Urinary bladder (tissue), 3 donors: ENCODE measurements at regions not wholly inside any gene's neighbourhood (a gene's known extent, or its start where the extent isn't known, plus 50 kb on each side); places are given as distances from the start of the nearest gene placed in this dataset.

Experiments used
- DNase-seq: peaks from one replicate; pipeline ENCODE4 v3.0.0-alpha.2; 2015; ENCODE audit errors: extremely low spot score
- H3K27ac ChIP-seq: one replicate; pipeline ENCODE4 v1.5.1; 2013; ENCODE audit warnings: low read depth, mild to moderate bottlenecking, moderate library complexity
- H3K36me3 ChIP-seq: one replicate; pipeline ENCODE4 v1.6.1; 2013; ENCODE audit warnings: mild to moderate bottlenecking, moderate library complexity; ENCODE audit not compliant: insufficient read depth
- H3K4me1 ChIP-seq: one replicate; pipeline ENCODE4 v1.6.1; 2013; ENCODE audit warnings: mild to moderate bottlenecking, moderate library complexity; ENCODE audit not compliant: insufficient read depth
- H3K4me3 ChIP-seq: one replicate; pipeline ENCODE4 v1.5.1; 2013; ENCODE audit warnings: low read depth, low read length
- WGBS: extraction: QIAGEN DNeasy Blood & Tissue Kit; methylation state at CpG from one replicate; pipeline ENCODE4 v1.1.7; 2013; 5-methylcytosine and 5-hydroxymethylcytosine counted together
- donor health status: healthy with polysubstance abuse.
- donor health status: healthy.

DNA sequence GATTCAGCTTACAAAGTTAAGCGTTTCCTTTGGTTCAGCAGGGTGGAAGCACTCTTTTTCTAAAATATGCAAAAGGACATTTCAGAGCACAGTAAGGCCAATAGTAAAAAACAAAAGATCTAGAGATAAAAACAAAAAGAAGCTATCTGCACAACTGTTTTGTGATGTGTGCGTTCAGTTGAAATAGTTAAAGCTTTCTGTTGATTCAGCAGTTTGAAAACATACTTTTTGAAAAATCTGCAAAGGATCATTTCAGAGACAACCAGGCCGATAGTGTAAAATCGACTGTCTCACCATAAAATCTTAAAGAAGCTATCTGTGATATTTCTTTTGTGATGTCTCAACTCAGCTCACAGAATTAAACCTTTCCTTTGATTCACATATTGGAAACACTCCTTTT is 300.0 kb upstream of the ALG10B start:
- no peak overlapping the region for H3K4me3 ChIP-seq
- no peaks in the 10 kb centered on the region for H3K4me1 ChIP-seq
- DNase-seq, result no peak
- 66% methylated on average over 4 of the region's 4 CpGs for WGBS
- no peak overlapping the region for H3K27ac ChIP-seq
- no peaks in the 10 kb centered on the region for H3K36me3 ChIP-seq

DNA sequence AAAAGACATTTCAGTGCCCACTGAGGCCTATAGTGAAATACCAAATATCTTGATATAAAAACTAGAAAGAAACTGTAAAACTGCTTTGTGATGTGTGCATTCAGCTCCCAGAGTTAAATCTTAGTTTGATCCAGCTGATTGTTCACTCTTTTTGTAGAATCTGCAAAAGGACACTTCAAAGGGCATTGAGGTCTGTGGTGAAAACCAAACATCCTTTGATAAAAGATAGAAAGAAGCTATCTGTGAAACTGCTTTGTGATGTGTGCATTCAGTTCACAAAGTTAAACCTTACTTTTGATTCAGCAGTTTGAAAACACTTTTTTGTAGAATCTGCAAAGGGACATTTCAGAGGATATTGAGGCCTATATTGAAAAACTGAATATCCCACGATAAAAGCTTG is 290.7 kb upstream of the ALG10B start:
- 27% methylated on average over 1 of the region's 1 CpG for WGBS
- Histone ChIP-seq H3K36me3 (no peaks in the 10 kb centered on the region), H3K4me3 (no peak overlapping the region), H3K4me1 (no peaks in the 10 kb centered on the region), H3K27ac (no peak overlapping the region)
- DNase-seq, result no peak

DNA sequence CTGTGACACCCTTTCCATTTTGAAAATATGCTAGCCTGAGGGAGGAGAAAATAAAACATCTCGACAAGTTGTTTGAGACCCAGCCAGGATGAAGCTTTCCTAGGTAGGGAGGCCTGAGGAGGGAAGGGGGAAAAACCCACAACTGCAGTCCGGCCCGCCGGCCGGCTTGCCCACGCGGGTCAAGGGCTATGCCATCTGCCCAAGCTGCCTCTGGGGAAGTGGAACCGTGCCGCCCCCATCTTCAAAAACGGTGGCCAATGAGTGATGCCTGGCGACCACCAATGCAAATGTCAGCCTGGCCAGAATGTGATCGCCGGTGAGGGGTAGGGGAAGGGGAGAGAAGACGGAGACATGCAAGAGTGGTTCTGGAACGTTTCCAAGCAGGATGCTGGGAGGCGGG is 263.5 kb upstream of the ALG10B start:
- 50% methylated on average over 16 of the region's 16 CpGs for WGBS
- H3K4me3 ChIP-seq, result no peak overlapping the region
- no peak overlapping the region for H3K27ac ChIP-seq
- no peaks in the 10 kb centered on the region for H3K4me1 ChIP-seq
- DNase-seq, result no peak
- H3K36me3 ChIP-seq, result no peaks in the 10 kb centered on the region

DNA sequence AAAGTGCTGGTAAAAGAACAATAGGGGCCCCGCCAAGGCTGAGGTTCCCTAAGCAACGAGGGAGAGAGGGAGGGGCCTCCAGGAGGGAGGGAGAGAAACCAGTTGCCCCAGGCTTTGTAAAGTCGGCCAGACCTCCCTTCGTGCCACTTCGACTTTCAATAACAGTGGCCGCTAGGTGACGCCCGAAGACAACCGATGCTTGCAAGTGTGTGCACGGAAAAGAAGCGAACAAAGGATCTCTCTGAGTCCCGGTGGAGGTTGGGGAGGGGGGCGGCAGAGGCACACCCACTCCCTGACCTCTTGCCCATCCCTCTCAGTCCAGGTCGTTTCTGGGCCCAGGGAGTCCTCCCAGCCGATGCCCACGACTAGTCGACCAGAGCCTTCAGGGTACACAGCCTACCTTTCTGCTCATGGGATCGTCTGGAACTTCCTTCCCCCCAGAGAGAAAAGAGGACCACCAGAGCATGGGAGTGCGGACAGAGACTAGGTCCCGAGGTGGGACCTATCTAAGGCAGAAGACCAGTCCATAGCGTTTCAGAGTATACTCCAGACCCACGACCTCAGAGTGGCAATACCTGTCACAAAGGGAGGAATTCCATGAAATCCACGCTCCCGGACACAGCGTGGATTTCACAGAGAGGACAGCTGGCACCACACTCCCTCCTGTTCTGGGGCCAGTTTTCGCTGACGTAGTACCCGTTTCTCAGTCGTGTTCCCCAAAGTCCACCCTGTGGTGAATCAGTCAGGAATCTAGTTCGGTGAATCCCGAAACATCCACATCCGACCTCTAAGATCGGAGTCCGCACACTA is 262.7 kb upstream of the ALG10B start:
- Histone ChIP-seq H3K36me3 (no peaks in the 10 kb centered on the region), H3K4me1 (no peaks in the 10 kb centered on the region), H3K4me3 (no peak overlapping the region), H3K27ac (no peak overlapping the region)
- DNase-seq, result no peak
- WGBS, result 58% methylated on average over 34 of the region's 34 CpGs

DNA sequence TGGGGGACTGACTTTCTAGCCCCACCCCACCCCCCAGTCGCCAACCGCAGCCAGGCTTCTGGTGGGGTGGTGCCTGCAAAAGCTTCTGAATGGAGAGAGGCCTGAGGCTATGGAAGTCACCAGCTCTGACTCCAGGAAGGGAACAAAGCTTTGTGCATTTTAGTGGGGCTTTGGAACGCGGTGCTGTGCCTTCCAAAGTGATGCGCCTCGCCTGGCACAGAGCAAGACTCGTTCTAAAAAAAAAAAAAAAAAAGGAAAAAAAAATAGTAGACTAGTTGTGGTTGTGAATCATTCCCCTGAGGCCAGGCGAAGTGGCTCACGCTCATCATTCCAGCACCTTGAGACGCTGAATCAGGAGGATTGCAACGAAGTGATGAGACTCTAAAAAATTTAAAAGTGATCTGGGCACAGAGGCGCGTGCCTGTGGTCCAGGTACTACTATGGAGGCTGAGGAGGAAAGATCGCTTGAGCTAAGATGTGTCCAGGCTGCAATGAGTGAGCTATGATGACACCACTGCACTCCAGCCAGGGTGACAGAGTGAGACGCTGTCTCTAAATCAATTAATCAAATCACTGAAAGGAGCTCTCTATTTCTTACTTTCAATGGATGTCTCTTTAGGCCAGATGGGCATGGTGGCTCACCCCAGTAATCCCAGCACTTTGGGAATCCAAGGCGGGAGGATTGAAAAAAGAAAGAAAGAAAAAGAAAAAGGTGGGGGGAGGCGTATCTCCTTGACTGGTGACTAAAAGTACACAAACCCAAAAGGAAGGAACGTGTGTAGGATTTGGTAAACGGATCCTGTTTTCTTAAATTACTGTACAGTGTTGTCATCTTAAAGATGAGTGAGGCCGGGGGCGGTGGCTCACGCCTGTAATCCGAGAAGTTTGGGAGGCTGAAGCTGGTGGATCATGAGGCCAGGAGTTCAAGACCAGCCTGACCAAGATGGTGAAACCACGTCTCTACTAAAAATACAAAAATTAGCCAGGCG is 259.6 kb upstream of the ALG10B start:
- H3K27ac ChIP-seq, result no peak overlapping the region
- H3K36me3 ChIP-seq, result no peaks in the 10 kb centered on the region
- no peaks in the 10 kb centered on the region for H3K4me1 ChIP-seq
- WGBS, result 75% methylated on average over 25 of the region's 25 CpGs
- no peak overlapping the region for H3K4me3 ChIP-seq
- no peak for DNase-seq

DNA sequence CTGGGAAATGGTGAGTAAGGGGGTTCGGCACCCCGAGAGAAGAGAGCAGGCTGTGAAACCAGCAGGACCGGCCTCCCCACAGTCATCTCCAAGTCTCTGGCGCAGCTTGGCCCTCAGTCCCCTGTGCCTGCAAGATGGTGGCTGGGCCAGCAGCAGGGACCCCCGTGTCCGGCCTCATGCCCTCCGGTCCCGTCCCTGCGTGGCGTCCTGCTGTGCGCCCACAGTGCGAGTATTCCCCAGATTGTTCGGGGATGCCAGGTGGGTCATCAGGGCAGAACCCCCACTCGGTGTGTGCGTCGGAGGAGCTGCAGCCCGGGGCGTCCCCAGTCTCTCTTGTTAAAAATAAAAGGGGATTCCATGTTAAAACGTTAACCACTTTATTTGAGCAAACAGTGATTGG is 216.9 kb upstream of the ALG10B start:
- WGBS, result 92% methylated on average over 19 of the region's 19 CpGs
- Histone ChIP-seq H3K27ac (no peak overlapping the region), H3K36me3 (no peaks in the 10 kb centered on the region)

DNA sequence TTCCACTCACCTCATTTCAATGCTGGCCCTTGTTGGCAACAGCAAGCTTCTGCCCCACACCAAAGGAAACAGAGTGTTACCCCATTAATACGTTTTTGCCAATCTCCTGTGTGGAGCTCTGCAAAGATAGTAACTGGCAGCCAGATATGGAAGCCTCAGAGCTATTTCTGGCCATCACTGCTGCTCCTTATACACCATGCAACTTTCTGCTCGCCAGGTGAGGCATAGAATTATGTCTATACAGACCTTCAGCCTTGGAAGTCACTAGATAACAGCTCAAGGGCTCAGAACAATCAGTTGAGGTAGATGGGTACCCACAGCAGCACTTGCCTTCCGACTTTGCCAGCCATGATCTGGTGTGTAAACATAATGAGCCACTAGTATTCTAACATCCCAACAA is 214.8 kb upstream of the ALG10B start:
- Histone ChIP-seq H3K4me3 (no peak overlapping the region), H3K4me1 (no peaks in the 10 kb centered on the region), H3K27ac (no peak overlapping the region), H3K36me3 (no peaks in the 10 kb centered on the region)
- 19% methylated on average over 3 of the region's 3 CpGs for WGBS
- no peak for DNase-seq

More for the DNA sequence above, 216.9 kb upstream of the ALG10B start:
- no peaks in the 10 kb centered on the region for H3K4me1 ChIP-seq
- DNase-seq, result no peak
- no peak overlapping the region for H3K4me3 ChIP-seq

DNA sequence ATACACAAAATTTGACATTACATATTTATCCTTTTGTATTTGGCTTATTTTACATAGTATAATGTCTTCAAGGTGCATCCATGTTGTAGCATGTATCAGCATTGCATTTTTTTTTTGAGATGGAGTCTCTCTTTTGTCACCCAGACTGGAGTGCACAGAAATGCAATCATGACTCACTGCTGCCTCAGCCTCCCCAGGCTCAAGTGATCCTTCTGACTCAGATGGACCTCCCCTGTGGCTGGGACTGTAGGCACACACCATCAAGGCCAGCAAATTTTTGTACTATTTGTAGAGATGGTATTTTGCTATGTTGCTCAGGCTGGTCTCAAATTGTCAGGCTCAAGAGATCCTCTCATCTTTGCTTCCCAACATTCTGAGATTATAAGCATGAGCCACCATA is 214.4 kb upstream of the ALG10B start:
- no peak for DNase-seq
- Histone ChIP-seq H3K36me3 (no peaks in the 10 kb centered on the region), H3K27ac (no peak overlapping the region), H3K4me1 (no peaks in the 10 kb centered on the region), H3K4me3 (no peak overlapping the region)

DNA sequence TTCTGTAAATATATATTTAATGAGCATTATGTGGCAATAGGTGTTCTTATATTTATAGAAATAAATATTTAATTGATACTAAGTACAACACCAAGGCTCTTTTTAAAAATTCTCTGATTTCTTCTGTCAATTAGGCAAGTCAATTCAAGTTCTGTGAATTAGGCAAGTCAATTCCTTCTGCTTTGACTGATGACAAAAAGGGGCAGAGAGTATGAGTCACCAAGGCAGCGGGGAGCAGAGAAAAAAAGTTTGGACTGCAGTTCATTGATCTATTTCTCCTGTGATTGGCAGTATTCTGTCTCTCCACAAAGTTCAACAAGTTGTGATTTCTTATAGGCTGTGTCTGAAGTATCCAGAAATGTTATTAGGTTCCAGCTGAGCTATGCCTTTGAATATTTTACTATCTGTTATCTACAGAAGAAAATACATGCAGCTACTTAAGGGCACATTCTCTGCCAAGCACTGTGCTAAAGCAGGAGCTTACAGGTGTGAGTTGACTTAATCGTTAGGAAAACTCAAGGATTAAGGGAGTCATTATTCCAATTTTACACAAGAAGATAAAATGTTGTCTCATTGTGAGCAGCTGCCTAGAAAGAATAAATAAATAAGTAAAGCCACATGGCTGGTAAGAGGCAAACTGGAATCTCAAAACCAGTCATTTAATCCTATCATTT is 206.4 kb upstream of the ALG10B start:
- no peak overlapping the region for H3K27ac ChIP-seq
- DNase-seq, result no peak
- 69% methylated on average over 2 of the region's 2 CpGs for WGBS
- H3K4me3 ChIP-seq, result no peak overlapping the region
- H3K4me1 ChIP-seq, result no peaks in the 10 kb centered on the region
- no peaks in the 10 kb centered on the region for H3K36me3 ChIP-seq

DNA sequence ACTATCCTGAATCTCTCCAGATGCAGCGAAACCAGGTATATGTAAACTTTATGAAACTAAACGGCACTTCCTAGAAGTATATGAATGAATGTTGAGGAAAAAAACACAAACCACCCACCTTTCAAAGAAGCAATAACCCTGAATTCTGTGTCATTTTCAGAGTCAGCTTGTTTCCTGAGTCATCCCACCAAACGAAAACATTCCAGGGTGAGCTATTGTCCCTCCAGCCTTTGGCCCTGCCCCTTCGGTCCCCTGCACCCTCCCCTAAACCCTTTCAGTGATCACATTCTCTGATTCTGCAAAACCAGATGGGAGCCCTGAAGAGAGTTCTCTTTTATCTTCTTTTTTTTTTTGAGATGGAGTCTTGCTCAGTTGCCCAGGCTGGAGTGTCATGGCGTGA is 202.6 kb upstream of the ALG10B start:
- no peaks in the 10 kb centered on the region for H3K4me1 ChIP-seq
- WGBS, result 62% methylated on average over 5 of the region's 5 CpGs
- H3K27ac ChIP-seq, result no peak overlapping the region
- DNase-seq, result no peak
- no peaks in the 10 kb centered on the region for H3K36me3 ChIP-seq
- no peak overlapping the region for H3K4me3 ChIP-seq

DNA sequence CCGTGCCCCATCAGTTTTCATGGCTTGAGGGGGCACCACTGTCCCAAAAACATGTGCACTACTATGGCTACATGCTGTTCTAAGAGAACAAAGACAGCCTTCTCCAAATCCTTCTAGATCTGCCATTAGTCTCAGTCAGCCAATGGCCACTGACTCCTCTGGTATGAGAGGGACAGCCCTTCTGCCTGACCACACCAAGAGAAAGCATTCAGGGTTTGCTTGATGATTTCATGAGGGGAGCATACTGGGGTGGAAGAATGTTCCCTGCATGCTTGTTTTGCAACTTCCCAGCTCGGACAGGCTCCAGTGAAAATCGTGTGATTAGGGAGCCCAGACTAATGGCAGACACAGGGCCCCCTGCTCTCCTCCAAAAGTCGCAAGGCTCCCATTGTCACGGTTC is 199.6 kb upstream of the ALG10B start:
- no peak overlapping the region for H3K27ac ChIP-seq
- 56% methylated on average over 5 of the region's 5 CpGs for WGBS
- H3K4me3 ChIP-seq, result no peak overlapping the region
- no peaks in the 10 kb centered on the region for H3K36me3 ChIP-seq
- no peak for DNase-seq
- no peaks in the 10 kb centered on the region for H3K4me1 ChIP-seq

DNA sequence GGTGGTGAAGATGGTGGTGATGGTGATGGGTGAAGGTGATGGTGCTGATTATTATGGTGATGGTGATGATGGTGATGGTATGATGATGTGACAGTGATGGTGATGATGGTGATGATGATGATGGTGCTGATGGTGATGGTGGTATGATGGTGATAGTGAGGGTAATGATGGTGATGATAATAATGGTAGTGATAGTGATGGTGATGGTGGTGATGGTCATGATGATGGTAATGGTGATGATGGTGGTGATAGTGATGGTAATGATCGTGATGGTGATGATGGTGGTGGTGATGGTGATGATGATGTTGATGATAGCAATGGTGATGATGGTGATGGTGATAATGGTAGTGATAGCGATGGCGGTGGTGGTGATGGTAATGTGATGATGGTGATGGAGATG is 197.9 kb upstream of the ALG10B start:
- H3K27ac ChIP-seq, result no peak overlapping the region
- H3K4me3 ChIP-seq, result no peak overlapping the region
- H3K36me3 ChIP-seq, result no peaks in the 10 kb centered on the region
- 95% methylated on average over 3 of the region's 3 CpGs for WGBS
- no peaks in the 10 kb centered on the region for H3K4me1 ChIP-seq
- DNase-seq, result no peak

DNA sequence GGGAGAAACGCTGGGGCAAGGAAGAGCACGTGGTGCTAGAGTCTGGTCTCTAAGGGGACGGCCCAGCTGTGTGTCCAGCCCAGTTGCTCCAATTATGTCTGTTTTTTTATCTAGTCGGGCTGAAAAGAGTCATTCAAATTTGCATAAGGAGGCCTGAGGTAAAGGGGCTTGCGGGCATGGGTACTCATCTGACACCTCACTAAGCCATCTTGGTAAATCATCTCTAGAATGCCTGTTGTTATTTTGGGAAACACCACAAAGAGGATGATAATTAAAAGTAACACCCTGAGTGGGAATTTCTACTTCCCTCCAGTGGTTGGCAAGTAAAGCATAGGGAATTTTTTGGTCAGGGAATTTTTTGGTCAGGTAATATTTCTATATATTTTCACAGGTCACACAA is 196.1 kb upstream of the ALG10B start:
- 65% methylated on average over 5 of the region's 5 CpGs for WGBS
- no peak overlapping the region for H3K4me3 ChIP-seq

More for the DNA sequence above, 196.1 kb upstream of the ALG10B start:
- Histone ChIP-seq H3K4me1 (no peaks in the 10 kb centered on the region), H3K36me3 (no peaks in the 10 kb centered on the region), H3K27ac (no peak overlapping the region)
- no peak for DNase-seq
